ENCODE measurements at regions not wholly inside any gene's neighbourhood (a gene's known extent, or its start where the extent isn't known, plus 50 kb on each side); places are given as distances from the start of the nearest gene placed in this dataset.
"Not testable (repeated sequence)": the region's sequence is repeated elsewhere in the genome, so short reads cannot be mapped to it uniquely, and the experiment has no call there.

- no peaks in the 10 kb centered on the region for H4K20me1 ChIP-seq (ENCODE audit: insufficient read depth, low read length)
- H3K9me3 ChIP-seq (ENCODE audit: insufficient read depth, low read length, severe bottlenecking) = no peaks in the 10 kb centered on the region
- ATAC-seq (ENCODE audit: insufficient read depth, low read depth) = no peak
- no peak for DNase-seq
- H3K27ac ChIP-seq (ENCODE audit: low read length) = no peak overlapping the region
- no peak overlapping the region for H3K9ac ChIP-seq (ENCODE audit: low read depth, low read length)
- H2AFZ ChIP-seq (ENCODE audit: low read depth, low read length) = no peak overlapping the region
- no peak overlapping the region for H3K4me3 ChIP-seq (ENCODE audit: low read depth in 1 of 2, low read length in 2 of 2)
- no peaks in the 10 kb centered on the region for H3K79me2 ChIP-seq (ENCODE audit: insufficient read depth, low read length)
- H3K36me3 ChIP-seq (ENCODE audit: insufficient read depth, low read length) = no peaks in the 10 kb centered on the region
- TF ChIP-seq, protein P1, sequence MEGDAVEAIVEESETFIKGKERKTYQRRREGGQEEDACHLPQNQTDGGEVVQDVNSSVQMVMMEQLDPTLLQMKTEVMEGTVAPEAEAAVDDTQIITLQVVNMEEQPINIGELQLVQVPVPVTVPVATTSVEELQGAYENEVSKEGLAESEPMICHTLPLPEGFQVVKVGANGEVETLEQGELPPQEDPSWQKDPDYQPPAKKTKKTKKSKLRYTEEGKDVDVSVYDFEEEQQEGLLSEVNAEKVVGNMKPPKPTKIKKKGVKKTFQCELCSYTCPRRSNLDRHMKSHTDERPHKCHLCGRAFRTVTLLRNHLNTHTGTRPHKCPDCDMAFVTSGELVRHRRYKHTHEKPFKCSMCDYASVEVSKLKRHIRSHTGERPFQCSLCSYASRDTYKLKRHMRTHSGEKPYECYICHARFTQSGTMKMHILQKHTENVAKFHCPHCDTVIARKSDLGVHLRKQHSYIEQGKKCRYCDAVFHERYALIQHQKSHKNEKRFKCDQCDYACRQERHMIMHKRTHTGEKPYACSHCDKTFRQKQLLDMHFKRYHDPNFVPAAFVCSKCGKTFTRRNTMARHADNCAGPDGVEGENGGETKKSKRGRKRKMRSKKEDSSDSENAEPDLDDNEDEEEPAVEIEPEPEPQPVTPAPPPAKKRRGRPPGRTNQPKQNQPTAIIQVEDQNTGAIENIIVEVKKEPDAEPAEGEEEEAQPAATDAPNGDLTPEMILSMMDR (IDR thresholded peaks at IDR 0.05; ENCODE audit: borderline replicate concordance, extremely low read depth, low read length, poor library complexity, severe bottlenecking) = no peak
- TF ChIP-seq EZH2 (IDR thresholded peaks at IDR 0.05; ENCODE audit: borderline replicate concordance, low read depth, low read length, severe bottlenecking) = no peak
- no peak overlapping the region for H3K4me2 ChIP-seq (ENCODE audit: insufficient read depth, low read length)
- H3K27me3 ChIP-seq (ENCODE audit: insufficient read depth, low read length, poor library complexity) = no peaks in the 10 kb centered on the region
- H3K4me1 ChIP-seq (ENCODE audit: insufficient read depth, low read length) = no peaks in the 10 kb centered on the region
Observed at GRCh38 chr18:65592435-65592834, 158.4 kb upstream of the CDH7 start.

DNA sequence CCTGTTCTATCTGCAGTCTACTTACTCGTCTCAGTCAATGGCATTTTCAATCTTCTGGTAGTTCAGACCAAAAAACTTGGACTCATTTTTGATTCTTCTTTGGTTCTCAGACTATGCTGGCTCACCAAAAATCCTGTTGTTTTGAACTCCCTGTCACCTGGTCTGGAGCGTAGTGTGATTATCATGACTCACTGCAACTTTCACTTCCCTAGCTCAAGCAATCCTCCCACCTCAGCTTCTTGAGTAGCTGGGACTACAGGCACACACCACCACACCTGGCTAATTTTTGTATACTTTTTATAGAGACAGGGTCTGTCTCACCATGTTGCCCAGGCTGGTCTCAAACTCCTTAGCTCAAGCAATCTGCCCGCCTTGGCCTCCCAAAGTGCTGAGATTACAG, 163.3 kb upstream of the CDH7 start:
- TF ChIP-seq EZH2 (IDR thresholded peaks at IDR 0.05; ENCODE audit: borderline replicate concordance, low read depth, low read length, severe bottlenecking) = no peak
- TF ChIP-seq, protein P1 (IDR thresholded peaks at IDR 0.05; ENCODE audit: borderline replicate concordance, extremely low read depth, low read length, poor library complexity, severe bottlenecking) = no peak
- no peak for ATAC-seq (ENCODE audit: insufficient read depth, low read depth)
- Histone ChIP-seq H3K36me3 (ENCODE audit: insufficient read depth, low read length) (no peaks in the 10 kb centered on the region), H4K20me1 (ENCODE audit: insufficient read depth, low read length) (no peaks in the 10 kb centered on the region), H3K4me3 (ENCODE audit: low read depth in 1 of 2, low read length in 2 of 2) (no peak overlapping the region), H2AFZ (ENCODE audit: low read depth, low read length) (no peak overlapping the region), H3K9ac (ENCODE audit: low read depth, low read length) (no peak overlapping the region), H3K27me3 (ENCODE audit: insufficient read depth, low read length, poor library complexity) (no peaks in the 10 kb centered on the region), H3K4me2 (ENCODE audit: insufficient read depth, low read length) (no peak overlapping the region), H3K9me3 (ENCODE audit: insufficient read depth, low read length, severe bottlenecking) (no peaks in the 10 kb centered on the region), H3K27ac (ENCODE audit: low read length) (no peak overlapping the region), H3K4me1 (ENCODE audit: insufficient read depth, low read length) (no peaks in the 10 kb centered on the region), H3K79me2 (ENCODE audit: insufficient read depth, low read length) (no peaks in the 10 kb centered on the region)
- DNase-seq = no peak

- not testable (repeated sequence) for ATAC-seq (ENCODE audit: insufficient read depth, low read depth)
Observed at GRCh38 chr18:65582094-65582493, 168.7 kb upstream of the CDH7 start.

GRCh38 chr18:65568866-65569265, 181.9 kb upstream of the CDH7 start:
- Histone ChIP-seq H3K4me1 (ENCODE audit: insufficient read depth, low read length) (no peaks in the 10 kb centered on the region), H3K9ac (ENCODE audit: low read depth, low read length) (no peak overlapping the region), H3K27me3 (ENCODE audit: insufficient read depth, low read length, poor library complexity) (no peaks in the 10 kb centered on the region), H3K36me3 (ENCODE audit: insufficient read depth, low read length) (no peaks in the 10 kb centered on the region), H3K27ac (ENCODE audit: low read length) (no peak overlapping the region), H3K4me3 (ENCODE audit: low read depth in 1 of 2, low read length in 2 of 2) (no peak overlapping the region), H3K9me3 (ENCODE audit: insufficient read depth, low read length, severe bottlenecking) (no peaks in the 10 kb centered on the region), H3K79me2 (ENCODE audit: insufficient read depth, low read length) (no peaks in the 10 kb centered on the region), H4K20me1 (ENCODE audit: insufficient read depth, low read length) (no peaks in the 10 kb centered on the region), H2AFZ (ENCODE audit: low read depth, low read length) (no peak overlapping the region), H3K4me2 (ENCODE audit: insufficient read depth, low read length) (no peak overlapping the region)
- DNase-seq (no peak), ATAC-seq (ENCODE audit: insufficient read depth, low read depth) (no peak)
- TF ChIP-seq, protein P1 (IDR thresholded peaks at IDR 0.05; ENCODE audit: borderline replicate concordance, extremely low read depth, low read length, poor library complexity, severe bottlenecking) = no peak
- TF ChIP-seq EZH2 (IDR thresholded peaks at IDR 0.05; ENCODE audit: borderline replicate concordance, low read depth, low read length, severe bottlenecking) = no peak

More at GRCh38 chr18:65582094-65582493, 168.7 kb upstream of the CDH7 start:
- H3K27ac ChIP-seq (ENCODE audit: low read length); H3K9ac ChIP-seq (ENCODE audit: low read depth, low read length); H3K4me1 ChIP-seq (ENCODE audit: insufficient read depth, low read length); DNase-seq; H3K36me3 ChIP-seq (ENCODE audit: insufficient read depth, low read length); H4K20me1 ChIP-seq (ENCODE audit: insufficient read depth, low read length); H3K27me3 ChIP-seq (ENCODE audit: insufficient read depth, low read length, poor library complexity); H3K4me2 ChIP-seq (ENCODE audit: insufficient read depth, low read length); H3K4me3 ChIP-seq (ENCODE audit: low read depth in 1 of 2, low read length in 2 of 2); H3K79me2 ChIP-seq (ENCODE audit: insufficient read depth, low read length); H3K9me3 ChIP-seq (ENCODE audit: insufficient read depth, low read length, severe bottlenecking); H2AFZ ChIP-seq (ENCODE audit: low read depth, low read length): not testable (repeated sequence)

Data from DND-41 (cell line).